GM12878 (cell line): ENCODE measurements at regions not wholly inside any gene's neighbourhood (a gene's known extent, or its start where the extent isn't known, plus 50 kb on each side); places are given as distances from the start of the nearest gene placed in this dataset.

Experiments
- EZH2 ChIP-seq: IDR thresholded peaks from 2 replicates; pipeline ENCODE4 v1.6.1; 2012; ENCODE audit warnings: low read depth, mild to moderate bottlenecking, control low read depth, inconsistent platforms, low read length, borderline replicate concordance; ENCODE audit not compliant: control insufficient read depth
- KDM1A ChIP-seq: fragments of 200-600 bp; sonication (generic); IDR thresholded peaks from 2 replicates; pipeline ENCODE4 v1.6.1; 2016; ENCODE audit warnings: borderline replicate concordance
- MAX ChIP-seq: IDR thresholded peaks from 2 replicates; pipeline ENCODE4 v1.6.1; 2012; ENCODE audit warnings: low read depth, low read length, improper control_type of control experiment
- MTA3 ChIP-seq: IDR thresholded peaks from 2 replicates; pipeline ENCODE4 v1.6.1; 2012; ENCODE audit warnings: low read length, inconsistent platforms, borderline replicate concordance
- POLR2A ChIP-seq: IDR thresholded peaks from 2 replicates; pipeline ENCODE4 v1.6.1; 2011; ENCODE audit warnings: low read depth, mild to moderate bottlenecking, low read length
- ZSCAN29 ChIP-seq: fragments of 450-650 bp; IDR thresholded peaks from 2 replicates; pipeline ENCODE4 v1.6.1; 2017; ENCODE audit warnings: mild to moderate bottlenecking, moderate library complexity

DNA sequence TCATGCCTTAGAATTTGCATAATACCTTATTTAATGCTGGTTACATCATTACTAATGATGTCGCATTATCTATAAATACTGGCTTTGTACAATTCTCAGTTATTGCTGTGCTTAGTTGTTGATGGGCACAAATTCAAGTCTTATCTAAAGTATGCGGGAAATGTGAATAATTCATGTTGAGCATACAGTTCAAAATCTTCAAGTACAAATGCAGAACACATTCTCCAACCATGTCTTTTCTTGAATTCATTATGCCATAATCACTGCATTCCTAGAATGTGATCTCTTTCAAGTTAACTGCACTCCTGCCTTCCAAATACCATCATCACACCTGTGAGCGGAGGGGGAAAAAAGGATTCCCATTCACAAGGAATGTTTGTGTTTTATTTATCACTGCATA is 337.0 kb downstream of the MBD2 start:
- no peak for TF ChIP-seq POLR2A
- no peak for TF ChIP-seq MAX
- TF ChIP-seq MTA3, result no peak
- TF ChIP-seq EZH2, result no peak
- no peak for TF ChIP-seq ZSCAN29
- no peak for TF ChIP-seq KDM1A
